ENCODE measurements at regions not wholly inside any gene's neighbourhood (a gene's known extent, or its start where the extent isn't known, plus 50 kb on each side); places are given as distances from the start of the nearest gene placed in this dataset.
"Not testable (repeated sequence)": the region's sequence is repeated elsewhere in the genome, so short reads cannot be mapped to it uniquely, and the experiment has no call there.

- DNase-seq (ENCODE audit: low spot score): no peak
These were observed 155.1 kb upstream of the AUTS2 start for GRCh38 chr7:69443136-69443535.

- no peak for DNase-seq (ENCODE audit: low spot score)
These were observed 152.7 kb upstream of the AUTS2 start for GRCh38 chr7:69445541-69445940.

DNA sequence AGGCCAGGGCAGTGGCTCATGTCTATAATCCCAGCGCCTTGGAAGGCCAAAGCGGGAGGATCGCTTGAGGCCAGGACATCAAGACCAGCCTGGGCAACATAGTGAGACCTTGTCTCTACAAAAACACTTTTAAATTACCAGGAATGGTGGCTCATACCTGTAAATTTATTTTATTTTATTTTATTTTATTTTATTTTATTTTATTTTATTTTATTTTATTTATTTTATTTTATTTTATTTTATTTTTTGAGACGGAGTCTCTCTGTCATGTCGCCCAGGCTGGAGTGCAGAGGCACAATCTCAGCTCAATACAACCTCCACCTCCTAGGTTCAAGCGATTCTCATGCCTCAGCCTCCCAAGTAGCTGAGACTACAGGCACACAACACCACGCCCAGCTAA, 152.1 kb upstream of the AUTS2 start:
- DNase-seq (ENCODE audit: low spot score): not testable (repeated sequence)

GRCh38 chr7:69448071-69448470, 150.2 kb upstream of the AUTS2 start:
- DNase-seq (ENCODE audit: low spot score): no peak

DNA sequence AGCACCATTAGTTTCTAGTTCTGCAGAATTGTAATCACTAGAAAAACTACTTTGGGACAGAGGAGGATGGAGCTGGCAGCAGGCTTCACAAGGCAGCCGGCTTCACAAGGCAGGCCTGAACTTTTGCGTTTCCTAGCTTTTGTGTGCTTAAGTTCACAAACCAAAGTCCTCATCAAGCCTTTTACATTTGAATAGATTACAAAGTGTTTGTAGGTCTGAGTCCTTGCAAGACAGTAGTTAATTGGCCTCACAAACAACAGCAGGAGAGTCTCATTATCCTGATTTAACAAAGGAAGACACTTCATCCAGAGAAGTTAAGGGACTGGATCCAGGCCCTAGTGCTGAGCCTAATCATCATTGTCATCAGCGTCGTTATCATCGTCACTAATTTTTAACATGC, 147.8 kb upstream of the AUTS2 start:
- DNase-seq (ENCODE audit: low spot score): no peak

DNA sequence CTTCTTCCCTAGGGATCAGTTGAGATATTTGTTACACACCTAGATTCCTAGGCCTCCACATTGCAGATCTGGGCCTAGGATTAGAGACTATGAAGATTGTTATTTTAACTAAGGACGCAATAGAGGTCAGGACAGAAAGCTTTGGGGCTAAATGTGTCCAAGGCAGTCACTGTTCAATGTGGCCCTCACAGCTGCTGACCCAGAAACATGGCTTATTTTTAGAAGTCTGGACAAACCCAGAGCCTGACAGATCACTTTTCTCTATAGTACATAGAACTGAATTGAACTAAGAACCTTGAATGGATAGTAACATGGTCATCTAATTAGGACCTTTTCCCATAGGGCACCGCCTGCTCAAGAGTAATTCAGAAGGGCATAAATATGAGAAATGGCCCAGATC, 146.6 kb upstream of the AUTS2 start:
- no peak for DNase-seq (ENCODE audit: low spot score)

- no peak for DNase-seq (ENCODE audit: low spot score)
These were observed 145.5 kb upstream of the AUTS2 start for GRCh38 chr7:69452797-69453196.

DNA sequence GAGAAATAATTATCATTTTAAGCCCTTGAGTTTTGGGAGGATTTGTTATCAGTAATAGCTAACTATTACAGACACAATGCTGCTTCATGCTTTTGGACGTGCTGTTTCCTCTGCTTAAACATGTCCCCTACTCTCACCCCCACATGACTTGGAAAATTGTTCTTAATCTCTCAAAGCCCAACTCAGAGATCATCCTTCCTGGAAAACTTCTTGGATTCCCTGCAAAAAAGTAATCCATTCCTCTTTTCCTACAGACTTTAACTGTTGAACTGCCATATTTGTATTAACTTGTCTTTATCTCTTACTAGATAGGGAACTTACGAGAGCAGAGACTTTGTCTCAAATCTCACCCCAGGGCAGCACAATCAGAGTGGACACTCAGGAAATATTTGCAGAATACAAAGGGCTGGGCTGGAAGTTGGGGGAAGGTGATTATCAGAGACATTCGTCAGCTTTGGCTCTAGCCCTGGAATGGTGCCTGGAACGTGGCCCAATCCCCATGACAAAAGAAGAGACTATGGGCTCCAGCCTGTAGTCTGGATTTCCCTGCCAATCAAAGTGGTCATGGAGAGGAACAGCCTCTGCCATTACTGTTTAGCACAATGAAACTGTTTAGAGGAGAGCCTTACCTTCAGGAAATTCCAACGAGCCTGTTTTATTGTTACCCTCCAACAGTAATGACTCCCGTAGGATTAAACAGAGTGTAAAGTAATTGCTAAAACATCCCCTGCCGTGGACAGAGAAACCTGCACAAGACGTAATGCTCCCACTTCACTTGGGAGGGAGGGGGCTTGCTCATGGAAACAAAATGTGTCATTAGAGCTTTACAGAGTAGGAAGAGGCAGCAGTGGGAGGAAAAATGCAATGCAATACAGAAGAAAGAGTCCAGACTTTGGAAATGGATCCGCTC, 140.4 kb upstream of the AUTS2 start:
- no peak for DNase-seq (ENCODE audit: low spot score)

- DNase-seq (ENCODE audit: low spot score): no peak
These were observed 134.2 kb upstream of the AUTS2 start for GRCh38 chr7:69464035-69464434.

DNA sequence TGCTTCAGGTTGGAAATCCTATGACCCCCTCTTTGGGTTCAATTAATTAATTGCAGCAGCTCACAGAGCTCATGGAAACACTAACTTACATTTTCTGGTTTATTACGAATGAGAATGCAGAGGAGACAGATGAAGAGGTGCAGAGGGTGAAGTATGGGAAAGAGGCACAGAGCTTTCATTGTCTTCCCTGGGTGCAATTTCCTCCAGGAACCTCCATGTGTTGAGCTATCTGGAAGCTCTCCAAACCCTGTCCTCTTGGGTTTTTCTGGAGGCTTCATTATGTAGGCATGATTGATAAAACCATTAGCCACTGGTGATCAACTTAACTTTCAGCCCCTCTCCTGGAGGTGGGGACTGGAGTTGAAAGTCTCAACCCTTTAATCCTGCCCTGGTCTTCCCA, 133.0 kb upstream of the AUTS2 start:
- DNase-seq (ENCODE audit: low spot score): no peak

DNA sequence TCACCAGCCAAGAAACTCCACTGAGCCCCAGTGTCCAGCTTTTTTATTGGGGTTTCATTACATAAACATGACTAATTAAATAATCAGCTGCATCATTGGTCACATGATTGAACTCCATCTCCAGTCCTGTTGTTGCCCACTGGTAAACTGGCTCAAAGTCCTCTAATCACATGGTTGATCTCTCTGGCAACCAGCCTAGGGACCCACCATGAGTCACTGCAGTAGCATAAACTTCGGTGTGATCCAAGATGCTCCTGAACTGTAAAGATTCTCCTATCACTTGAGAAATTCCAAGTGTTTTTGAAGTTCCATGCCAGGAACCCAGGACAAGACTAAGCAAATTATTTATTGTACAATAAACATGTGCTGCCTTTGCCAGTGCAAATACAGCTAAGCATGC, 130.4 kb upstream of the AUTS2 start:
- DNase-seq (ENCODE audit: low spot score): no peak

GRCh38 chr7:69476416-69476815, 121.9 kb upstream of the AUTS2 start:
- no peak for DNase-seq (ENCODE audit: low spot score)

- DNase-seq (ENCODE audit: low spot score): no peak
These were observed 115.6 kb upstream of the AUTS2 start for GRCh38 chr7:69482676-69483075.

- DNase-seq (ENCODE audit: low spot score): no peak
These were observed 108.7 kb upstream of the AUTS2 start for GRCh38 chr7:69489533-69489932.

DNA sequence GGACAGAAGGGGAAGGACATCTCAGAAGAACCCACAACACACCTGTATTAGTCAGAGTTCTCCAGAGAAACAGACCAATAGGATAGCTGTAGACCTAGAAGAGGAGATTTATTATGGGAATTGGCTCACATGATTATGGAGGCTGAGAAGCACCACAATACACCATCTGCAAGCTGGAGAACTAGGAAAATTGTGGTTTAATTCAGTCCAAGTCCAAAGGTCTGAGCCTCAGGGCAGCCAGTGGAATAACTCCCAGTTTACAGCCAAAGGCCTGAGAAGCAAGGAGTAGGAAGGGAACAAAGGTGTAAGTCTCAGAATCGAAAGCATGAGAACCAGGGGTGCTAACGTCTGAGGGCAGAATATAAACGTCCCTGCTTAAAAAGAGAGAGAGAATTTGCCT, 99.6 kb upstream of the AUTS2 start:
- DNase-seq (ENCODE audit: low spot score): no peak

- no peak for DNase-seq (ENCODE audit: low spot score)
These were observed 95.9 kb upstream of the AUTS2 start for GRCh38 chr7:69502358-69502757.

- no peak for DNase-seq (ENCODE audit: low spot score)
These were observed 93.4 kb upstream of the AUTS2 start for GRCh38 chr7:69504733-69505420.

DNA sequence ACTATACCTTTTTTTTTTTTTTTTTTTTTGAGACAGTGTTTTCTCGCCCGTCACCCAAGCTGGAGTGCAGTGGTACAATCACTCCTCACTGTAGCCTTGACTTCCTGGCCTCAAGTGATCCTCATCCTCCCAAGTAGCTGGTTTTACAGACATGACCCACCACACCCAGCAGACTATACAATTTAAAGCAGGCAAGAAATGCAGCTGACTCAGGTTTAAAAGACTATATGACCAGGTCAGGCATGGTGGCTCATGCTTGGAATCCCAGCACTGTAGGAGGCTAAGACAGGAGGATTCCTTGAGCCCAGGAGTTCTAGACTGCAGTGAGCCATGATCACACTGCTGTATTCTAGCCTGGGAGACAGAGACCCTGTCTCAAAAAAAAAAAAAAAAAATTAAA, 89.5 kb upstream of the AUTS2 start:
- DNase-seq (ENCODE audit: low spot score): no peak

DNA sequence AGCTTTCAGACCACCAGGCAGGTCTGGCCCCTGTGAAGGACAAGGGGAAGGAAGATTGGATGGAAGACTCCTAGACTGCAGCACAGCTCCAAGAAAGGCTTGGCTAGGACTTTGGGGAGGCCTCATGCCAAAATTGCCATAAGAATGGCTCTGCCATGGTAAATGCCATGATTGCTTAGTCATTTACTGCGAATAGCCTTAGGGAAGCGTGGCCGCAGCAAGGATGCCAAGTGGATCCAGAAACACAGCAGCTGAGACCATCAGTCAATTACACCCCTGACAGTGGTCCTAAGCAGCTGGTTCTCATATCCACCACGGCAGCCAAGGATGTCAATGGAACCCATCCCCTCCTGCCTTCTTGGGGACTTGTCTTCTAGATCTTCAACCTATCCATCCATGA, 88.2 kb upstream of the AUTS2 start:
- DNase-seq (ENCODE audit: low spot score): no peak

DNA sequence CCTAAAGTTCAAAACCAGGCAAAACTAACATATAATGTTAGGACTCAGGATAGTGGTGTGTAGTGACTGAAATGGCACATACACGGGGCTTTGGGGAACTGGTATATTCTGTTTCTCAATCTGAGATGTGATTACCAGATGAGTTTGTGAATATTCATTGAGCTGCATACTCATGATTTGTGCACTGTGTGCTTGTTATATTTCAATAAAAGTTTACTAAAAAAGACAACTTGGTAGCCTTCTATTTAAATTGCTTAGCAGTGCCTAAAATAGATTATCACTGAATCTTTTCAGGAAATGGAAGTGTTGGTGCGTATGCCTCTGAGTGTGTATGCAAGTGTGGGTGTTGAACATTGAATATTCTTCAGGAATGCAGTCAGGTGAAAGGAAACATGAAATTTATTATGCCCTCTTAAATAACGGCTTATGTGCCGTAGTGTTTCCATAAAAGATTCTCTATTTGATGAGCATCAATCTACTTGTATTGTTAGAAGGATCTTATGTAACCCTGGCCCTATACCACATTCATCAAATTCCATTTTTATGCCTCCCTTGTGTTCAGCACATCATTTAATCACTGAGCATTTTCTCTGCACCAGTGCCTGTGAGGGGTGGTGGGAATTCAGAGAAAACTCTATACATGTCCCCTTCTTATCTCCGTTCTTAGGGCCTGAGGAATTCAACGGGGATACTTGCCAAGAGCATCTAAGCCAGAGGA, 82.6 kb upstream of the AUTS2 start:
- no peak for DNase-seq (ENCODE audit: low spot score)

DNA sequence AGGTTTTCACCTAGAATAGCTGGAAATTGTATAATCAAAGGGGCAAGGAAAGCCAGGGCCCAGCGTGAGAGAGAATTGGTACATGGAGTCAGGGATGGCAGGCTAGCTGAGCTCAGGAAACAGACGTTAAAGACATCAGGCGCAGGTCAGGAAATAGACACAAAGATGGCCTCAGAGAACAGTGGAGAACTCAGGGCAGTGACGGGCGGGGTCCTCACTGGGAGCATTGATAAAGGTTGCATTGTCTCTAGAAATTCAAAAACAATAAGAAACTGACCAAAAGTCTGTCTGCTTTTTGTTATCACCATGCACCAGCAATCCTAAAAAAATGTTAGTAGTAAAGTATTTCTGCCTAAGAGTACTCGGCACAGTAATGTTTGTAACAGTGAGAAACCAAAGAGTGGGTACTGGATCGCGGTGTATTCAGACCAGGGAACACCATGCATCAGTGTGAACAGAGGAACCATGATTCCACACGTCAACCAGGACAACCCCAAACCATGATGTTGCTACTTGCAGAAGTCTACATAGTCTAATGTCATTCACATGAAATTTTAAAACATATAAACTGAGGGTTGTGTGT, 81.9 kb upstream of the AUTS2 start:
- DNase-seq (ENCODE audit: low spot score): no peak

DNA sequence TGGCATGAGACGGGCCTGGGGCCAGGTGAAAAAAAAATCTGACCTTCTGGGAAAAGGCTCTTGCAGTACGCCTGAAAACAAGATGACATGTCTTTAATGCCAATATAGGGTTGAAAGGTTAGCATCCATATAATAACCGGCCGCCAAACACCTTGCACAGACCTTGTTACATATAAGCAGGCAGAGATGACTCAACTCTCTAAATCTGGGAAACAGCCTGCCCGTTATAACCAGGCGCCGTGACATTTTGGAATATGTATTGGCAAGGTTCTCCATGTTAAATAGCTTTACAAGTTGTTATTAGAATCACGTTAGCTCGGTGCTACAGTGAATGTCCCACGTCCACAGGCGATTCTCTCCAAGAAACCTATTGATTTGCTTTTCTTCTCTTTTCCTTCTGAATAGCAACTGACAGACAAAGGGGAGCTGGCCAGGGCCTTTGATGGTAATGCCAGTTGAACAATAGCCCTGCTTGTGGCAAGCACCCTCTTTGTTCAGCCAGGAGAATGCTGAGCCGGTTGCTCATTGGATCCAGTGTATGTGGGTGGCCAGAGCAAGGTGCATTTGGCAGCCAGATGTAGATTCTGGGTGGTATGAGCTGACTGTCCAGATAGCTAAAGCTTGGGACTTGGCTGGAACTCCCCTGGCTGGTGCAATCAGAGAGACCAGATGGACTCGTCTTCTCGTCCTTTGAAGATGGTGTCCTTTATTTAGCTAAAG, 80.1 kb upstream of the AUTS2 start:
- DNase-seq (ENCODE audit: low spot score): no peak

Measured in germinal center (tissue), 1 donor.